ENCODE measurements at regions not wholly inside any gene's neighbourhood (a gene's known extent, or its start where the extent isn't known, plus 50 kb on each side); places are given as distances from the start of the nearest gene placed in this dataset.

DNA sequence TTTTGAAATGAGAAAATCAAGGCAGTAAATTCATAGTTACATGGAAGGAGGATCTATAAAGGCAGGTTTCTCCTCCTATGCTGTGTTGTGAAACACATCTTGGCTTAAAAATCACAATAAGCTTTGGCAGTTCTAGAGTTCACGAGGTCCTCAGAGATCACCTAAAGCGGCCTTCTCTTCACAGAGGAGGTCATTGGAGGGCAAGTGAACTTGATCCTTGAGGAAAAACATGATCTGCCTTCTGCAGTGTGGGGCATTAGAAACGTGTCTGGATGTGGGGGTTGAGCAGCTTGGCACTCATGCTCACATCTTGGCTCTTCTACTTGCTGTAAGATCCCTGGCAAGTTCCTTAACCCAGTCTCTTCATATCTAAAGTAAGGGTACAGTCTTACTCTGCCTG, 96.1 kb upstream of the BMPER start:
- TF ChIP-seq, protein P1, sequence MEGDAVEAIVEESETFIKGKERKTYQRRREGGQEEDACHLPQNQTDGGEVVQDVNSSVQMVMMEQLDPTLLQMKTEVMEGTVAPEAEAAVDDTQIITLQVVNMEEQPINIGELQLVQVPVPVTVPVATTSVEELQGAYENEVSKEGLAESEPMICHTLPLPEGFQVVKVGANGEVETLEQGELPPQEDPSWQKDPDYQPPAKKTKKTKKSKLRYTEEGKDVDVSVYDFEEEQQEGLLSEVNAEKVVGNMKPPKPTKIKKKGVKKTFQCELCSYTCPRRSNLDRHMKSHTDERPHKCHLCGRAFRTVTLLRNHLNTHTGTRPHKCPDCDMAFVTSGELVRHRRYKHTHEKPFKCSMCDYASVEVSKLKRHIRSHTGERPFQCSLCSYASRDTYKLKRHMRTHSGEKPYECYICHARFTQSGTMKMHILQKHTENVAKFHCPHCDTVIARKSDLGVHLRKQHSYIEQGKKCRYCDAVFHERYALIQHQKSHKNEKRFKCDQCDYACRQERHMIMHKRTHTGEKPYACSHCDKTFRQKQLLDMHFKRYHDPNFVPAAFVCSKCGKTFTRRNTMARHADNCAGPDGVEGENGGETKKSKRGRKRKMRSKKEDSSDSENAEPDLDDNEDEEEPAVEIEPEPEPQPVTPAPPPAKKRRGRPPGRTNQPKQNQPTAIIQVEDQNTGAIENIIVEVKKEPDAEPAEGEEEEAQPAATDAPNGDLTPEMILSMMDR (IDR thresholded peaks at IDR 0.05; ENCODE audit: borderline replicate concordance, extremely low read depth, low read length, poor library complexity, severe bottlenecking), result no peak
- no peak for TF ChIP-seq EZH2 (IDR thresholded peaks at IDR 0.05; ENCODE audit: borderline replicate concordance, low read depth, low read length, severe bottlenecking)
